Left ventricle myocardium inferior (tissue), 1 donor: ENCODE measurements at regions not wholly inside any gene's neighbourhood (a gene's known extent, or its start where the extent isn't known, plus 50 kb on each side); places are given as distances from the start of the nearest gene placed in this dataset.

Experiments
- DNase-seq: peaks from one replicate; pipeline ENCODE4 v3.0.0-alpha.2; 2020
- H3K27ac ChIP-seq: fragments of 200-600 bp; replicated peaks from 2 replicates; pipeline ENCODE4 v1.8.0; 2021
- H3K27me3 ChIP-seq: fragments of 200-600 bp; 2 replicates; pipeline ENCODE4 v1.8.0; 2021; ENCODE audit warnings: low read depth
- H3K36me3 ChIP-seq: fragments of 200-600 bp; 2 replicates; pipeline ENCODE4 v1.8.0; 2021
- H3K4me1 ChIP-seq: fragments of 200-600 bp; 2 replicates; pipeline ENCODE4 v1.8.0; 2021
- H3K4me3 ChIP-seq: fragments of 200-600 bp; 2 replicates; pipeline ENCODE4 v1.8.0; 2021; ENCODE audit warnings: mild to moderate bottlenecking, moderate library complexity
- H3K9me3 ChIP-seq: fragments of 200-600 bp; replicated peaks from 2 replicates; pipeline ENCODE4 v1.8.0; 2021
- CTCF ChIP-seq: fragments of 200-600 bp; IDR thresholded peaks from 2 replicates; pipeline ENCODE4 v1.8.0; 2021; ENCODE audit warnings: antibody characterized with exemption, mild to moderate bottlenecking, borderline replicate concordance
- intact Hi-C: fragments of 100-400 bp; cut with micrococcal nuclease; formaldehyde crosslinking; loops from one replicate; pipeline ENCODE4 v1.11.0; 2022
- donor health status: DM: no; HTN: yes; CAD: no; lungs with severe emphysema.

- no peak overlapping the region for H3K27ac ChIP-seq
- H3K4me1 ChIP-seq, result no peaks in the 10 kb centered on the region
- H3K27me3 ChIP-seq, result no peaks in the 10 kb centered on the region
- no peaks in the 10 kb centered on the region for H3K9me3 ChIP-seq
- H3K4me3 ChIP-seq, result no peak overlapping the region
- intact Hi-C loops, result no loop called here
- no peaks in the 10 kb centered on the region for H3K36me3 ChIP-seq
- TF ChIP-seq CTCF, result no peak
- no peak for DNase-seq
Observed at GRCh38 chr3:59460068-59460467, 410.2 kb upstream of the CFAP20DC start.

GRCh38 chr3:59456852-59457485 lies 407.1 kb upstream of the CFAP20DC start:
- H3K36me3 ChIP-seq, result no peaks in the 10 kb centered on the region
- TF ChIP-seq CTCF, result no peak
- H3K27ac ChIP-seq, result no peak overlapping the region
- DNase-seq, result no peak
- no peak overlapping the region for H3K4me3 ChIP-seq
- H3K9me3 ChIP-seq, result no peaks in the 10 kb centered on the region
- H3K4me1 ChIP-seq, result no peaks in the 10 kb centered on the region
- intact Hi-C loops, result no loop called here
- H3K27me3 ChIP-seq, result no peaks in the 10 kb centered on the region

GRCh38 chr3:59451800-59452746 lies 402.2 kb upstream of the CFAP20DC start:
- H3K27ac ChIP-seq, result no peak overlapping the region
- no peak for DNase-seq
- TF ChIP-seq CTCF, result no peak
- no peak overlapping the region for H3K4me3 ChIP-seq
- H3K4me1 ChIP-seq, result peaks cover 12% of the 10 kb centered on the region
- H3K27me3 ChIP-seq, result no peaks in the 10 kb centered on the region
- no peaks in the 10 kb centered on the region for H3K9me3 ChIP-seq
- intact Hi-C loops, result no loop called here
- no peaks in the 10 kb centered on the region for H3K36me3 ChIP-seq

DNA sequence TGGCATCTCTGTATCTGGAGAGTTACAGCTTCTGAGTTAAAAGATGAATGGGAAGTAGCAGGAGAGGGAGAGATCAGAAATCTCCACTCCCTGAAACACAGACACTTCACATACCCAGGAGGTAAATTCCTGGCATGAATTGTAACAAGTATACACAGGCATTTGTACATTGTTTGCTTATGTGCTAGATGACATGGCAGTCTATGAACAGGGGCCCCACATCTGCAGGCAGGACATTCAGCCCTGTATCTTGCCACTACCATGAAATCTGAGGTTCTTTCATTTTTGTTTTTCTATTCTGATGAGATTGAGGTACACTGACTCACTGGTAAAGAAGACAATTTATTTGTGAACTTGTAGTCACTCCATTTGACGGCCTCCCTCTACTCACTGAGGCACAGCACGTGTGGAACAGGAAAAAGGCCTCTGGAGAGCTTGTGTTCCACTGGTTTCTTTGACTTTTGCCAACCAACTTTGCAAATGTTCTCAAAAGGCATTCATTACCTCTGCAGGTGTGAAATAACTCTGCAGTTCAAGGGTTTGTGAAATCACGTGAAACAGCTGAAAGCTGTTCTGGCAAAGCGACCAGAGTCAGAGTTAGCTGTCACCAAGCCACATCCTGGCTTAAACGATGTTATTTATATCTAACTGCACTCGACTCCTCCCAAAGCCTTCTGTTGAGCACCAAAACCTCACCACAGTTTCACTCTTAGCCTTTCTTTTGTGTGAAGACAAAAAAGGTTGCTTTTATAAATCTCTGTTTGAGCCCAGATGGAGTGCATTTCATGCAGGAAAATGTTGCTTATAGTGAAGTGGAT lies 401.3 kb upstream of the CFAP20DC start:
- H3K36me3 ChIP-seq, result no peaks in the 10 kb centered on the region
- no peak overlapping the region for H3K4me3 ChIP-seq
- H3K4me1 ChIP-seq, result peaks cover 12% of the 10 kb centered on the region
- no peak for DNase-seq
- no peaks in the 10 kb centered on the region for H3K27me3 ChIP-seq
- H3K9me3 ChIP-seq, result no peaks in the 10 kb centered on the region
- TF ChIP-seq CTCF, result no peak
- intact Hi-C loops, result no loop called here
- peak overlapping the region; percentile 27 for H3K27ac ChIP-seq

GRCh38 chr3:59450437-59450836 lies 400.6 kb upstream of the CFAP20DC start:
- Histone ChIP-seq H3K4me3 (no peak overlapping the region), H3K4me1 (peaks cover 12% of the 10 kb centered on the region), H3K9me3 (no peaks in the 10 kb centered on the region), H3K27ac (no peak overlapping the region), H3K27me3 (no peaks in the 10 kb centered on the region), H3K36me3 (no peaks in the 10 kb centered on the region)
- intact Hi-C loops, result no loop called here
- no peak for TF ChIP-seq CTCF
- no peak for DNase-seq
